Tibial nerve (tissue), 3 donors: ENCODE measurements at regions not wholly inside any gene's neighbourhood (a gene's known extent, or its start where the extent isn't known, plus 50 kb on each side); places are given as distances from the start of the nearest gene placed in this dataset.

Experiments used
- CTCF ChIP-seq, 5 experiments: fragments of 200-600 bp in 3 of 5; fragments of 450-650 bp in 2 of 5; sonication (generic) in 3 of 5; IDR thresholded peaks; one replicate each; pipeline ENCODE4 v1.5.1; 2016 to 2019; ENCODE audit warnings: antibody characterized with exemption in 5 of 5, mild to moderate bottlenecking in 3 of 5, moderate library complexity in 2 of 5
- POLR2A ChIP-seq, 2 donors: fragments of 450-650 bp; IDR thresholded peaks; one replicate each; pipeline ENCODE4 v1.6.1; 2017; ENCODE audit warnings: antibody characterized with exemption in 2 of 2, mild to moderate bottlenecking in 2 of 2, moderate library complexity in 2 of 2

- no peak for TF ChIP-seq CTCF (IDR thresholded peaks at IDR 0.05)
- no peak for TF ChIP-seq POLR2A (IDR thresholded peaks at IDR 0.05)
These were observed 154.9 kb upstream of the ABCA1 start for GRCh38 chr9:105082843-105083242.
